T-helper 1 cell treated with Interleukin-12 subunit alpha and Interleukin-12 subunit beta and Interleukin-4 antibody, amounts not matched to agents 30 μg/mL and 1 μg/mL, for 36 hours (primary cell): ENCODE measurements at regions not wholly inside any gene's neighbourhood (a gene's known extent, or its start where the extent isn't known, plus 50 kb on each side); places are given as distances from the start of the nearest gene placed in this dataset.

Experiments used
- H3K27ac Mint-ChIP-seq: one replicate; pipeline ENCODE4 v1.8.0; 2021; ENCODE audit warnings: mild to moderate bottlenecking, mixed read lengths
- H3K27me3 Mint-ChIP-seq: one replicate; pipeline ENCODE4 v1.8.0; 2021; ENCODE audit warnings: low read depth, mixed read lengths
- H3K36me3 Mint-ChIP-seq: one replicate; pipeline ENCODE4 v1.8.0; 2021; ENCODE audit warnings: low read depth, mixed read lengths
- H3K4me1 Mint-ChIP-seq: one replicate; pipeline ENCODE4 v1.8.0; 2021; ENCODE audit warnings: low read depth, mixed read lengths
- H3K4me3 Mint-ChIP-seq: one replicate; pipeline ENCODE4 v1.8.0; 2021; ENCODE audit warnings: mild to moderate bottlenecking, moderate library complexity, mixed read lengths
- H3K9me3 Mint-ChIP-seq: one replicate; pipeline ENCODE4 v1.8.0; 2021; ENCODE audit warnings: mixed read lengths

DNA sequence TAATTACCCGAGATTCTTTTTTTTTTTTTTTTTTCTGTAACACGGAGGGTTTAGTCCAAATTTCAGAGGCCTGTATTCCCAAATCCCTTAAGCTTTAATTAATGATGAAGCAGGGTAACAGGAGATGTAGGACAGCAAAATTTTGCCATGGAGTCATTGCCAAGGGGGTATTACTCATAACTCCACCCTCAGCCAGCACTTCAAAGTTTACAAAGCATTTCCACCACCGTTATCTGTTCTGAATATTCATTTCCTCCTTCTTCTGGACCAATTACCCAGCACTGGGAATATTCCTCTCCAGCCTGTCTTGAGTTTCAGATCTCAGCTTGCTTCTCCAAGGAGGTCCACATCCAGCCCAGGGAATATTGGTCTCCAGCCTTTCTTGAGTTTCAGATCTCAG lies 747.5 kb upstream of the EEF2KMT start:
- H3K27me3 Mint-ChIP-seq: no peaks in the 10 kb centered on the region
- H3K36me3 Mint-ChIP-seq: no peaks in the 10 kb centered on the region
- no peak overlapping the region for H3K27ac Mint-ChIP-seq
- no peak overlapping the region for H3K4me3 Mint-ChIP-seq
- H3K9me3 Mint-ChIP-seq: peaks cover 11% of the 10 kb centered on the region
- no peaks in the 10 kb centered on the region for H3K4me1 Mint-ChIP-seq

DNA sequence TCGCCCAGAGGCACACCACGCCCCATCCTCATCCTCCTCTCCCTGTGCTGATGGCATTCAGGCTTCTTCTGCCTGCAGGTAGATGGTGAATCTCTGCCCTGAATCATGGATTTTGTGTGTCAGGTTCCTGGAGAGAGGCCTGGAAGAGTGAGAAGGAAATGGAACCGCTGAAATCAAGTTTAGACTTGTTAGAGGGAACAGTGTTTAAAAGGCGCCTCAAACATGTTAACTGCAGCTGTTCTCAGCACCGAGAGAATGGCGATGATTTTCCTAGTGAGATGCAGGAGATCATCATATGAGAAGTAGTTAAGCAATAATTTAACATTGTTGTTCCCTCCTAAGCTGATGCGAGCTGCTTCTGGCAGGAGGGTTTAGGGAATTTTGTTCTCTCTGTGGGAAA lies 744.4 kb upstream of the EEF2KMT start:
- Mint-ChIP-seq H3K4me1 (no peaks in the 10 kb centered on the region), H3K27me3 (no peaks in the 10 kb centered on the region), H3K9me3 (peaks cover 20% of the 10 kb centered on the region), H3K4me3 (no peak overlapping the region), H3K36me3 (no peaks in the 10 kb centered on the region), H3K27ac (no peak overlapping the region)

DNA sequence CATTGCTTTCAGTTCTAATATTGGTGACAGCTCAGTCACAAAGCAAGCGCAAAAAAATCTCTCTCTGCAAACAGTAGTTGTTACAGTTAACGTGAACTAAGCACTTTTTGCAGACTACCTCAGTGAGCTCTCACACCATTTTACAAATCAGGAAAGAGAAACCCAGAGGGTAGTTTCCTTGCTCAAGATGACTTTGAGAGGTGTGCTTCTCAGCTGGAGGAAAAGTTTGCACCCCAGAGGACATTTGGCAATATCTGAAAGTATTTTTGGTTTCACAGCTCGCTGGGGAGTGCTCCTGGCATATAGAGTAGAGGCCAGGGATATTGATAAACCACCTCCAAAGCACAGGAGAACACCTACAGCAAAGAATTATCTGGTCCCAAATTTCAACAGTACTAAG lies 741.1 kb upstream of the EEF2KMT start:
- Mint-ChIP-seq H3K36me3 (no peaks in the 10 kb centered on the region), H3K4me3 (no peak overlapping the region), H3K27me3 (no peaks in the 10 kb centered on the region), H3K4me1 (no peaks in the 10 kb centered on the region), H3K9me3 (peaks cover 31% of the 10 kb centered on the region), H3K27ac (no peak overlapping the region)

DNA sequence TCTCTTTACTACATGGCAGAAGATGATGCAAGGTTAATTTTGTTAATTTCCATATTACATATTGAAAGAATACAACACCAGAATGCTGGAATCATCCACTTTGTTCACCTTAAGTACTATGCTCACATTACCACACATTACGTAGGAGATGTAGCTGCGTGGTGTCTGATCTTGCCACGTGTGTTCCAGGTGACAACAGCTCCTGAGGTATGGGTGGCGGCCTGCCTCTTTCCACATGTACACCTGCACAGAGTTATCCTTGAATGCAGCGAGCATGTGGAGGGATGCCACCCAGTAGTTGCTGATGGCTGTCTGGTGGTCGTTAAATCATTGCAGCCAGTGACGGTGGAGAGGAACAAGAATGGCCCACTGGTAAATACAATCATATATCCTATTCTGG lies 740.5 kb upstream of the EEF2KMT start:
- Mint-ChIP-seq H3K27me3 (no peaks in the 10 kb centered on the region), H3K27ac (no peak overlapping the region), H3K4me1 (no peaks in the 10 kb centered on the region), H3K9me3 (peaks cover 24% of the 10 kb centered on the region), H3K4me3 (no peak overlapping the region), H3K36me3 (no peaks in the 10 kb centered on the region)

DNA sequence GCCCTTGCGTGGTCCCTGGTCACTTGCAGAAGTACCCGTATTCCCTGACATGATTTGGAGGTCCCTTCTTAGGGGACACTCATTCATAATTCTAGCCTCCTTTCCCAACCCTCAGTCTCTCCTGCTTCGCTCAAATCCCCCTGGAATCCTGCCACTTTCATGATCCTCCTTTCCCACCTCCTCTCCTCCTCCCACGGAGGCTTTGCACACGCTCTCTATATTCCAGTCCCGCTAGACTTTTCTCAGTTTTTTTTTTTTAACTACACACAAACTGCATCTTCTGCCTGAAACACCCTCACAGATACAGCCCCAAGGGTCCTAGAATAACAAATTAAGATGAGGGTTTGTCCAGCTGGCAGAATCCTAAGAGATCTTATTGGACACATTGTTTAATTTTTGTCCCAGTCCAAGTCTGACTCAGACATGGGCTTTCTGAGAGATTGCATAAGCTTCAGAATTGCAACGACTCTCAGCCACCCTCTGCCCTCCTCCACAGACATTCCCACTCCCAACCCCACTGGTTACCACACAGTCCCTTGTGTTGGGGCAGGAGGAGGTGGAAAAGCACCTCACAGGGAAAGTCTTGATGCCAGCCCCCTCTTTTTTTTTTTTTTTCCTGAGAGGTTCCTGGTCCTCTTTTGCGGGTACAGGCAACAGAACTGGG lies 739.5 kb upstream of the EEF2KMT start:
- H3K27me3 Mint-ChIP-seq: no peaks in the 10 kb centered on the region
- peaks cover 23% of the 10 kb centered on the region for H3K9me3 Mint-ChIP-seq
- no peaks in the 10 kb centered on the region for H3K4me1 Mint-ChIP-seq
- H3K36me3 Mint-ChIP-seq: no peaks in the 10 kb centered on the region
- H3K27ac Mint-ChIP-seq: no peak overlapping the region
- H3K4me3 Mint-ChIP-seq: no peak overlapping the region

DNA sequence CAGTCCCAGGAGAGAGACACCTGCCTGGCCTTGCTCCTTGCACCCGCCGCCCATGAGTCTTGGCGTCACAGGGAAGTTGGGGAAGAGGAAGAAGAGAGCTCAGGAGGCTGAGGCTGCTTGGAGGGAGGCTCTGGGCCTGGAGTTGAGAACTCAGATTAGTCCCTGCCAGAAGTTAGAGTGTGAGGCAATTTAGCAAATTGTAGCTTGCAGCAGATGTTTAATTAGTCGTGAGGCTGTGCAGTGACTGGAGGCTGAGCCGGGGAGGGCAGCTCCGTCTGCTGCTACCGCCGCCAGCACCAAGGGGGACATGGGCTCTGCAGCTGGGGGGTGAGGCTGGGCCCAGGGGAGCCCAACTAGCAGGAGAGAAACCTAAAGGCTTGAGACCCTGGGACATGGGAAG lies 738.3 kb upstream of the EEF2KMT start:
- Mint-ChIP-seq H3K4me1 (no peaks in the 10 kb centered on the region), H3K27me3 (no peaks in the 10 kb centered on the region), H3K27ac (no peak overlapping the region), H3K4me3 (no peak overlapping the region), H3K9me3 (peaks cover 23% of the 10 kb centered on the region), H3K36me3 (no peaks in the 10 kb centered on the region)

DNA sequence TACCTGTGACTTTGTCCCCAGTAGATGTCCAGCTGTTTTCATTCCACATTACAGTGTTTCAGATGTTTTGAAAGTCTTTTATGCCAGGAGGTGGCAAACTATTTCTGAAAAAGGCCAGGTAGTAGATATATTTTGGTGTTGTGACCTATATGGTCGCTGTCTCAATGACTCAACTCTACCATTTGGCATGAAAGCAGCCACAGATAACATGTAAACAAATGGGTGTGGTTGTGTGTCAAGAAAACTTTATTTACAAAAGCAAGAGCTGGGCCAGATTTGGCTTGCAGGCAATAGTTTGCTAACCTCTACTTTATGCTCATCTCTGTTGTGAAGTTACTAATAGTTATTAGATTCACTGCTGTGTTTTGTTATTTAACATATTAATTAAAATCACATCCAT lies 728.7 kb upstream of the EEF2KMT start:
- Mint-ChIP-seq H3K9me3 (peaks cover 18% of the 10 kb centered on the region), H3K4me3 (no peak overlapping the region), H3K36me3 (no peaks in the 10 kb centered on the region), H3K4me1 (no peaks in the 10 kb centered on the region), H3K27ac (no peak overlapping the region), H3K27me3 (no peaks in the 10 kb centered on the region)

DNA sequence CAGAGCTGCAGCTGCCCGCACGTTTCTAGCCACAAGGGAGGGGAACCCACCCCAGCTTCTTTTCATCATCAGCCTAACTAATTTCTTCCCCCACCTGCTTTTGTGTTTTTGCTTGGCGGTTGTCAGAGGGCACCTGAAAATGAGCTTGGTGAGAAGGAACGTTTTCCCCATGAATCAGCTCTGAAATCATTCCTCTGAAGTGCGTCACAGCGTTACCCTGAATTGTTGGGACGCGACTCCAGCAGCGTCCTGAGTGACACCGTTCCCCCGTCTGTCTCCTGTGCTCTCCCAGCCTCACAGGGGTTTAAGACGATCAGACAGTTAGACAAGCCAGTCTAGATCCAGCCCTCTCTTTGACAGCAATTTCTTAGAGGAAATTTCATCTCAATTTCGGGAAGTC lies 722.9 kb upstream of the EEF2KMT start:
- H3K4me3 Mint-ChIP-seq: no peak overlapping the region
- H3K36me3 Mint-ChIP-seq: no peaks in the 10 kb centered on the region
- H3K27me3 Mint-ChIP-seq: no peaks in the 10 kb centered on the region
- H3K4me1 Mint-ChIP-seq: no peaks in the 10 kb centered on the region
- H3K9me3 Mint-ChIP-seq: peaks cover 27% of the 10 kb centered on the region
- H3K27ac Mint-ChIP-seq: no peak overlapping the region

DNA sequence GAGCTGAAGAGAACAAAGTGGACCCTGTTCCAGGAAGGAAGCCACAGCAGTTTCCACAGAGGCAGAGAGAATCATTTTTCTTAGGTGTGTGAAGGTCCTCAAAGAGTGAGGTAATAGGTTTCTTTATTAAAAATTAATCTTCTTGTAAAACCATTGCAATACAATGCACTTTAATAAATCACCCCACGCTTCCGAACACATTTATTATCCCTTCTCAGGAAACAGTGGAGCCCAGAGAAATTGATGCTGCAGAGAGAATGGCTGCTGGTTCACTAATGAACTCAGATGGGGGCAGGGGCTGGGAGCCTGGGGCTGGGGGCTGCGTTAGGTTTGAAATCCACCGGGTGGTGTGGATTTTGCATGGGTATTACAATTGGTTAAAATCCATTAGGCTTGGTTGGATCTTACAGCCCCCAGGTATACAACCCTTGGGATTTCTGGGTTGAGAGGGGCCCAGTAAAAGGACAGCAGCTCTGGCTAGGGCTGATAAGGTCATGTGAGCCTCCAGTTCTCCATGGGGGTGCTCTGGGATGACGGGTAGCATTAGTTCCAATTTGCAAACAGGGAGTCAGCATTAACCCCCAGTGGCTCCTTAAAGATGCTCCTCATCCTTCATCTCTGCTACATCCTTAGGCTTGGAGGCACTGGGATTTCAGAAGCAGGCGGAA lies 718.1 kb upstream of the EEF2KMT start:
- peaks cover 31% of the 10 kb centered on the region for H3K9me3 Mint-ChIP-seq
- H3K4me3 Mint-ChIP-seq: no peak overlapping the region
- H3K27ac Mint-ChIP-seq: no peak overlapping the region
- H3K36me3 Mint-ChIP-seq: no peaks in the 10 kb centered on the region
- no peaks in the 10 kb centered on the region for H3K27me3 Mint-ChIP-seq
- no peaks in the 10 kb centered on the region for H3K4me1 Mint-ChIP-seq

DNA sequence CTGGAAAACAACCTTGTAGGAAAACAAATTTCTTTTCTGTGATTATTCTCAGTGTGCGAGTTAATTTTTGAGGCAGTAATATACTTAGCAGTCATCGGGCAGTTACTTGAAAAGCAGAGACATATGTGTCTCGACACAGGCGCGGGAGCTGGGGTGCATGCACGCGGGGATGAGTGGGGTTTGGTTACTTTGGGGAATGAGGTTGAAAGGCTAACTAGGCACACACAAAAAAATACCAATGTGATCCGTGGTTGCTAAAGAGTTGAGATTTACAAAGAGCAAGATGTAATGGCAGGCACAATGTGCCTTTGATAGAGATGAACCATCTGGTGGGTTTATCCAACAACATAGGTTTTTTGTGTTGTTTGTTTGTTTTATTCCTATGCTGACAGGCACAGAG lies 703.8 kb upstream of the EEF2KMT start:
- H3K9me3 Mint-ChIP-seq: peaks cover 35% of the 10 kb centered on the region
- H3K27me3 Mint-ChIP-seq: no peaks in the 10 kb centered on the region
- no peak overlapping the region for H3K4me3 Mint-ChIP-seq
- H3K36me3 Mint-ChIP-seq: no peaks in the 10 kb centered on the region
- no peak overlapping the region for H3K27ac Mint-ChIP-seq
- no peaks in the 10 kb centered on the region for H3K4me1 Mint-ChIP-seq

DNA sequence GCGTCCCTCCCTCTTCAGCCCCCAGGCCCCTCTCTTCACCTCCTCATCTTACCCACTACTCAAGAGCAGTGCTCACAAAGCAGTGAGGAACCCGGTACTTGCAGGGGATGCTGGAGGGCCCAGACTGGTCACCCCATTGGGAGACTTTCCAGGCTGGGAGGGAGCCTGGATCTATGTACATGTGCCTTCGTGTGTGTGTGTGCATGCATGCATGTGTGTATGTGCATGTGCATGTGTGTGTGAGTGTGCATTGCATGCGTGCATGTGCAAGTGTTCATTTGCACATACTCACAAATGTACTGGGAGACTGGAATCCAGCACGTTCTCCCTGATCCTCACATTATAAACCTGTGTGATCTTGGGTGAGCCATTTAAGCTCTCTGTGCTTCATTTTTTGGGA lies 696.0 kb upstream of the EEF2KMT start:
- Mint-ChIP-seq H3K4me3 (no peak overlapping the region), H3K27me3 (no peaks in the 10 kb centered on the region)

DNA sequence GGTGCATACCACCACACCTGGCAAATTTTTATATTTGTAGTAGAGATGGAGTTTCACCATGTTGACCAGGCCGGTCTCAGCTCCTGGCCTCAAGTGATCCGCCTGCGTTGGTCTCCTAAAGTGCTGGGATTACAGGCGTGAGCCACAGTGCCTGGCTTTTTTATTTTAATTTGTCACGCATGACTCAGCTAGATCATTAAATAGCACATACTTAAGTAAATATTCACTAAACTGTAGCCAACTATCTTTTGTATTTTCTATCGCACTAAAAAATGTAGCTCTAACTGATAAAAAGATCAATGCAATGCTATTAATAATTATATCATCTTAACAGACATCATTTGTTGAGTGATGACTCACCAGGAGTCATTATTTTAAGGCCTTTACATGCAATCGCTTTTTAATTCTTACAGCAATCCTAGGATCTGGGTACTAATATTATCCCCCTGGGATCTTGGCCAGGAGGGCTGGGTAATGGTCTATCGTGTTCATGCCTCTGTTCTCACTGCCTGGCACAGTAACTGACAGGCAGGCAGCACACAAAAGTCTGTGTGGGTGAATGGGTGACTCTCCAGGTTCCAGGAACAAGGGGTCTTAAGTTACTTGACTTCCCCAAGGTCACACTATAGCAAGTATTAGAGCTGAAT lies 693.5 kb upstream of the EEF2KMT start:
- Mint-ChIP-seq H3K9me3 (peaks cover 21% of the 10 kb centered on the region), H3K27ac (no peak overlapping the region), H3K4me3 (no peak overlapping the region), H3K4me1 (no peaks in the 10 kb centered on the region), H3K27me3 (no peaks in the 10 kb centered on the region), H3K36me3 (no peaks in the 10 kb centered on the region)

More for the DNA sequence above, 696.0 kb upstream of the EEF2KMT start:
- H3K4me1 Mint-ChIP-seq: no peaks in the 10 kb centered on the region
- H3K9me3 Mint-ChIP-seq: peaks cover 16% of the 10 kb centered on the region
- H3K36me3 Mint-ChIP-seq: no peaks in the 10 kb centered on the region
- H3K27ac Mint-ChIP-seq: no peak overlapping the region

DNA sequence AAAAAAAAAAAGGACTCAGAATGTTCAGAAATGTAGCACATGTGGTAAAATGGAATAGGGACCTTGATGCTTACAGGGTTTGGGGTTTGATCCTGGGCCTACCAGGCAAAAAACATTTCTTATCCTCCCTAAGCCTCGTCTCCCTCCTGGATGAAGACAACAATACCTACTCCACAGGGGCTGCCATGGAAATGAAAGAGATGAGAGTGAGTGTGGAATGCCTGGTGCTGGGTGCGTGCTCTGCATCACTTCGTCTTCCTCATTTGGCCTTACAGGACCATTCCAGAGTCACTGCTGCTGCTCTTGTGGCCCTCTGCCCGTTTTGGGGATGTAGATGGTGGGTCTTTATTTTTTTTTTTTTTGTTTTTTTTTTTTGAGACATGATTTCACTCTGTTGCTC lies 692.9 kb upstream of the EEF2KMT start:
- Mint-ChIP-seq H3K27ac (no peak overlapping the region), H3K27me3 (no peaks in the 10 kb centered on the region), H3K9me3 (peaks cover 18% of the 10 kb centered on the region), H3K36me3 (no peaks in the 10 kb centered on the region), H3K4me3 (no peak overlapping the region), H3K4me1 (no peaks in the 10 kb centered on the region)

DNA sequence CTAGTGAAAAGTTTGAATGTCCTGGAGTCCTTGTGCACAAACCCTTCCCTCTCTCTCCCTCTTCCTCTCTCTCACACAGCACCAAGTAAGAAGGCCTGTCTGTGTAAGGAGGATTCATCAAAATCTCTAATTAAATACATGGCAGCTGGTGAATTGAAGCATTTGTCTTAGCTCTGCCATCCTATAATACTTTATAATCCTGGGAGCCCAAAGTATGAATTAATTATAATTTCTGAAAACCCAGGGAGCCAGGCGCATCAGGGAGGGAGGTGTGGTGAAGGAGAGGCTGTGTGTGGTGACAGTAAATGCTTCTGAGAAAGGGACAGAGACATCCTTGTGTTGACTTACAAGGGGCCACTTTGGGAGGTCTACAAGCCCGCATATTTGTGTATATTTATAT lies 691.4 kb upstream of the EEF2KMT start:
- Mint-ChIP-seq H3K27ac (no peak overlapping the region), H3K9me3 (peaks cover 15% of the 10 kb centered on the region), H3K27me3 (no peaks in the 10 kb centered on the region), H3K4me3 (no peak overlapping the region), H3K4me1 (no peaks in the 10 kb centered on the region), H3K36me3 (no peaks in the 10 kb centered on the region)

DNA sequence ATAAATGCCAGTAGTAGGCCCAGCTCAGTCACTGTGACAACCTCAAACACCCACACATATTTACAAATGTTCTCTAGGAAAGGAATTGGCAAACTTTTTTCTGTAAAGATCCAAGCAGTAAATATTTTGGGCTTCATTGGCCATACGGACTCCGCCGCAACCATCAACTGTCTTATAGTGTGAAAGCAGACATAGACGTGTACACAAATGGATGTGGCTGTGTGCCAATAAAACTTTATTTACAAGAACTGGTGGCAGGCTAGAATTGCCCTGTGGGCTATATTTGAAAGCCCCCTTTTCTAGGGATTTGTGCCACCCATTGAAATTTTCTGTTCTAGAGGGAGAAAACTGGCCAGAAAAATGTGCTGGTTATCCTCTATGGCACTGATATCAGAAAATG lies 683.8 kb upstream of the EEF2KMT start:
- no peaks in the 10 kb centered on the region for H3K4me1 Mint-ChIP-seq
- H3K4me3 Mint-ChIP-seq: no peak overlapping the region
- no peak overlapping the region for H3K27ac Mint-ChIP-seq
- no peaks in the 10 kb centered on the region for H3K27me3 Mint-ChIP-seq
- H3K36me3 Mint-ChIP-seq: no peaks in the 10 kb centered on the region
- peaks cover 21% of the 10 kb centered on the region for H3K9me3 Mint-ChIP-seq
